ENCODE measurements at regions not wholly inside any gene's neighbourhood (a gene's known extent, or its start where the extent isn't known, plus 50 kb on each side); places are given as distances from the start of the nearest gene placed in this dataset.

- Histone ChIP-seq H2BK120ac (replicated peaks; ENCODE audit: low read depth, low read length) (no peak overlapping the region), H2BK20ac (ENCODE audit: low read length) (no peak overlapping the region), H4K5ac (ENCODE audit: insufficient read length, low read depth, low read length) (no peak overlapping the region), H3K9me3 (ENCODE audit: insufficient read depth in 2 of 2, low read depth in 1 of 2, low read length in 1 of 2) (no peaks in the 10 kb centered on the region), H3K27ac (ENCODE audit: low read depth, low read length) (no peak overlapping the region), H3K79me1 (ENCODE audit: low read depth, low read length) (no peaks in the 10 kb centered on the region), H3K27me3 (replicated peaks in 1 of 4; ENCODE audit: control insufficient read depth in 3 of 4, extremely low read depth in 1 of 4, insufficient read depth in 3 of 4, low read length in 3 of 4) (peaks cover 0 to 2% (median 0%) of the 10 kb centered on the region in 4 experiments; a peak in 3 of 7 replicates), H3K79me2 (ENCODE audit: control insufficient read depth in 1 of 2, insufficient read depth in 2 of 2, low read length in 2 of 2) (no peaks in the 10 kb centered on the region), H2AK5ac (ENCODE audit: low read depth, low read length) (no peak overlapping the region), H3K4me1 (replicated peaks in 1 of 4; ENCODE audit: control insufficient read depth in 3 of 4, insufficient read depth in 4 of 4, low read length in 3 of 4) (no peaks in the 10 kb centered on the region; a peak in 1 of 7 replicates), H3K23ac (ENCODE audit: insufficient read length) (no peak overlapping the region), H3K4ac (replicated peaks; ENCODE audit: insufficient read length, low read depth, low read length) (no peak overlapping the region), H3K36me3 (ENCODE audit: control insufficient read depth in 2 of 4, insufficient read depth in 4 of 4, low read length in 3 of 4) (no peaks in the 10 kb centered on the region), H3K18ac (ENCODE audit: extremely low read depth, low read length) (no peak overlapping the region), H4K8ac (ENCODE audit: extremely low read depth, insufficient read depth, low read length) (no peak overlapping the region), H3K9ac (replicated peaks in 1 of 4; ENCODE audit: extremely low read depth in 1 of 4, low read depth in 3 of 4, low read length in 3 of 4) (no peak overlapping the region), H3K4me3 (ENCODE audit: extremely low read depth in 1 of 4, insufficient read depth in 2 of 4, low read depth in 3 of 4, low read length in 4 of 4) (no peak overlapping the region), H4K20me1 (replicated peaks in 1 of 2; ENCODE audit: control insufficient read depth in 1 of 2, insufficient read depth in 2 of 2, low read length in 2 of 2) (peaks cover 0 to 2% of the 10 kb centered on the region in 2 experiments), H4K91ac (replicated peaks; ENCODE audit: insufficient read length, low read length) (no peak overlapping the region), H2BK5ac (ENCODE audit: low read depth, low read length) (no peak overlapping the region), H2BK12ac (ENCODE audit: low read depth, low read length) (no peak overlapping the region), H3K14ac (ENCODE audit: insufficient read length) (no peak overlapping the region), H2AFZ (ENCODE audit: low read length) (no peak overlapping the region), H2BK15ac (ENCODE audit: low read length) (no peak overlapping the region), H3K23me2 (ENCODE audit: low read depth, low read length) (no peaks in the 10 kb centered on the region), H3K56ac (replicated peaks; ENCODE audit: insufficient read length, low read depth, low read length) (no peak overlapping the region), H3K4me2 (ENCODE audit: insufficient read depth in 1 of 2, low read depth in 2 of 2, low read length in 2 of 2) (no peak overlapping the region)
- TF ChIP-seq CTBP2 (IDR thresholded peaks at IDR 0.05; ENCODE audit: borderline replicate concordance, insufficient read depth, insufficient read length, low read length) = no peak
- TF ChIP-seq FOSL1 (IDR thresholded peaks at IDR 0.05; ENCODE audit: insufficient read depth, low read depth, low read length) = no peak
- TF ChIP-seq CTCF (IDR thresholded peaks at IDR 0.05; ENCODE audit: control extremely low read depth in 1 of 3, insufficient read depth in 1 of 3, low read depth in 1 of 3, low read length in 3 of 3) = no peak
- TF ChIP-seq CBX8 (IDR thresholded peaks at IDR 0.05; ENCODE audit: borderline replicate concordance, low read depth, low read length) = no peak
- ChIA-PET CTCF (ENCODE audit: partially characterized antibody) (interaction anchor here (0.8 to 6.0 kb wide), 31 partner anchors 7 to 204 kb away, joined by 3 to 151 read pairs (median 6); partner anchors contain the start of gene FOXD2), POLR2A (ENCODE audit: partially characterized antibody) (no interaction called here)
- 76% methylated on average over 5 of the region's 5 CpGs; no CpG with 5 or more reads in 1 of the 2 experiments for WGBS, 2 experiments (ENCODE audit: extremely low coverage in 1 of 2, insufficient coverage in 1 of 2, insufficient read length in 1 of 2, insufficient replicate concordance in 2 of 2, low coverage in 1 of 2, low lambda C conversion rate in 2 of 2, missing lambda C conversion rate in 1 of 2)
- FAIRE-seq (no peak), DNase-seq (ENCODE audit: low read depth in 1 of 2, low spot score in 2 of 2) (no peak)
Measured at GRCh38 chr1:47623557-47623940, 185.7 kb downstream of the FOXD2 start.

All from H1 (cell line).